ENCODE measurements at regions not wholly inside any gene's neighbourhood (a gene's known extent, or its start where the extent isn't known, plus 50 kb on each side); places are given as distances from the start of the nearest gene placed in this dataset.

- TF ChIP-seq EZH2 (IDR thresholded peaks at IDR 0.05; ENCODE audit: low read depth) (no peak), CTCF (conservative IDR thresholded peaks at IDR 0.05) (no peak)
Observed at GRCh38 chr1:25042331-25043227, 112.5 kb upstream of the RUNX3 start.

Data from PC-9 (cell line).